ENCODE measurements at regions not wholly inside any gene's neighbourhood (a gene's known extent, or its start where the extent isn't known, plus 50 kb on each side); places are given as distances from the start of the nearest gene placed in this dataset.
A peak's percentile ranks its signal among the peaks of the same experiment; 100 is the strongest.

- peak in 2 of 3 experiments; percentile 22 to 30 for TF ChIP-seq CTCF (optimal IDR thresholded peaks at IDR 0.05 in 1 of 3, IDR thresholded peaks at IDR 0.05 in 1 of 3, conservative IDR thresholded peaks at IDR 0.05 in 1 of 3; ENCODE audit: extremely low read depth in 1 of 3, insufficient read depth in 2 of 3, low read length in 3 of 3)
- TF ChIP-seq EZH2 (IDR thresholded peaks at IDR 0.05; ENCODE audit: low read length) = no peak
Observed at GRCh38 chrX:137166591-137166990, 132.8 kb upstream of the GPR101 start.

Data from keratinocyte (primary cell).